CD14-positive monocyte (primary cell): ENCODE measurements at regions not wholly inside any gene's neighbourhood (a gene's known extent, or its start where the extent isn't known, plus 50 kb on each side); places are given as distances from the start of the nearest gene placed in this dataset.

Experiments
- DNase-seq, 3 donors: peaks; one replicate each; pipeline ENCODE4 v3.0.0-alpha.2; 2011 to 2022
- H2AFZ ChIP-seq: 2 replicates; pipeline ENCODE4 v1.6.0; 2012; ENCODE audit warnings: mild to moderate bottlenecking, low read depth, low read length, inconsistent platforms; ENCODE audit not compliant: insufficient read depth, poor library complexity, severe bottlenecking
- H3K27ac ChIP-seq, 2 donors: 1 replicate in 1 of 2; 2 replicates in 1 of 2; pipeline ENCODE4 v1.5.1; 2012 to 2013; ENCODE audit warnings: low read length in 2 of 2, control low read depth in 1 of 2, inconsistent platforms in 1 of 2, low read depth in 1 of 2, mild to moderate bottlenecking in 1 of 2
- H3K27me3 ChIP-seq, 2 donors: one replicate each; pipeline versions ENCODE4 v1.6.0 to v1.6.1; 2011 to 2013; ENCODE audit warnings: low read length in 2 of 2; ENCODE audit not compliant: control insufficient read depth in 2 of 2, insufficient read depth in 2 of 2
- H3K36me3 ChIP-seq, 2 donors: replicated peaks in 1 of 2; 1 replicate in 1 of 2; 2 replicates in 1 of 2; pipeline versions ENCODE4 v1.5.1 to v1.6.1; 2012 to 2013; ENCODE audit warnings: low read length in 2 of 2, control low read depth in 1 of 2, inconsistent platforms in 1 of 2, mild to moderate bottlenecking in 1 of 2; ENCODE audit not compliant: insufficient read depth in 2 of 2, control insufficient read depth in 1 of 2
- H3K4me1 ChIP-seq, 2 donors: 1 replicate in 1 of 2; 2 replicates in 1 of 2; pipeline versions ENCODE4 v1.5.1 to v1.6.1; 2012 to 2013; ENCODE audit warnings: low read length in 2 of 2, control low read depth in 1 of 2, inconsistent platforms in 1 of 2, mild to moderate bottlenecking in 1 of 2, moderate library complexity in 1 of 2; ENCODE audit not compliant: insufficient read depth in 2 of 2, control insufficient read depth in 1 of 2
- H3K4me2 ChIP-seq: replicated peaks from 2 replicates; pipeline ENCODE3; 2012; ENCODE audit warnings: low read length, moderate library complexity, mild to moderate bottlenecking; ENCODE audit not compliant: poor library complexity, severe bottlenecking; ENCODE audit errors: extremely low read depth
- H3K4me3 ChIP-seq, 3 experiments: fragments of 200-600 bp in 1 of 3; sonication (generic) in 1 of 3; replicated peaks in 1 of 3; 1 replicate in 2 of 3; 2 replicates in 1 of 3; pipeline ENCODE4 v1.5.1; 2011 to 2013; ENCODE audit warnings: low read length in 3 of 3, mild to moderate bottlenecking in 3 of 3, control low read depth in 2 of 3, low read depth in 2 of 3, inconsistent platforms in 1 of 3, moderate library complexity in 1 of 3
- H3K79me2 ChIP-seq: 2 replicates; pipeline ENCODE4 v1.6.0; 2012; ENCODE audit warnings: mild to moderate bottlenecking, control low read depth, inconsistent platforms, low read length, moderate library complexity; ENCODE audit not compliant: insufficient read depth
- H3K9ac ChIP-seq: 2 replicates; pipeline ENCODE4 v1.6.0; 2017; ENCODE audit warnings: low read length, mild to moderate bottlenecking; ENCODE audit not compliant: insufficient read depth, poor library complexity, severe bottlenecking
- H3K9me3 ChIP-seq, 2 donors: replicated peaks in 1 of 2; 1 replicate in 1 of 2; 2 replicates in 1 of 2; pipeline versions ENCODE4 v1.5.1 to v1.6.1; 2012 to 2013; ENCODE audit warnings: low read length in 2 of 2, control low read depth in 1 of 2; ENCODE audit not compliant: control insufficient read depth in 1 of 2, insufficient read depth in 1 of 2
- H4K20me1 ChIP-seq: 2 replicates; pipeline ENCODE4 v1.6.0; 2012; ENCODE audit warnings: mild to moderate bottlenecking, low read length, control low read depth, moderate library complexity; ENCODE audit not compliant: insufficient read depth
- H3K27ac Mint-ChIP-seq, 7 donors: one replicate each; pipeline ENCODE4 v1.8.0; 2020; ENCODE audit warnings: mild to moderate bottlenecking in 7 of 7, mixed read lengths in 7 of 7, moderate library complexity in 6 of 7, inconsistent platforms in 2 of 7
- H3K27me3 Mint-ChIP-seq, 3 donors: one replicate each; pipeline ENCODE4 v1.8.0; 2021 to 2022; ENCODE audit warnings: low read depth in 3 of 3, mild to moderate bottlenecking in 3 of 3, mixed read lengths in 3 of 3, moderate library complexity in 3 of 3, inconsistent platforms in 1 of 3
- H3K36me3 Mint-ChIP-seq, 2 donors: one replicate each; pipeline ENCODE4 v1.8.0; 2020; ENCODE audit warnings: mixed read lengths in 2 of 2, inconsistent platforms in 1 of 2, mild to moderate bottlenecking in 1 of 2
- H3K4me1 Mint-ChIP-seq: one replicate; pipeline ENCODE4 v1.8.0; 2020; ENCODE audit warnings: mild to moderate bottlenecking, mixed read lengths
- H3K4me3 Mint-ChIP-seq, 2 donors: one replicate each; pipeline ENCODE4 v1.8.0; 2020; ENCODE audit warnings: mild to moderate bottlenecking in 2 of 2, mixed read lengths in 2 of 2, moderate library complexity in 1 of 2
- H3K9me3 Mint-ChIP-seq, 7 donors: one replicate each; pipeline ENCODE4 v1.8.0; 2020 to 2022; ENCODE audit warnings: mixed read lengths in 7 of 7, mild to moderate bottlenecking in 6 of 7, moderate library complexity in 6 of 7, inconsistent platforms in 2 of 7
- CTCF ChIP-seq: fragments of 200-600 bp; IDR thresholded peaks from one replicate; pipeline ENCODE4 v1.8.0; 2022; ENCODE audit warnings: antibody characterized with exemption, mild to moderate bottlenecking
- WGBS: methylation state at CpG from one replicate; pipeline ENCODE4 v1.1.5; 2013; ENCODE audit warnings: missing lambda C conversion rate; ENCODE audit not compliant: insufficient coverage; 5-methylcytosine and 5-hydroxymethylcytosine counted together
- intact Hi-C, 2 donors: fragments of 100-400 bp; cut with micrococcal nuclease; formaldehyde crosslinking; loops; one replicate each; pipeline versions ENCODE4 v1.15.0 to v1.15.1; 2023

DNA sequence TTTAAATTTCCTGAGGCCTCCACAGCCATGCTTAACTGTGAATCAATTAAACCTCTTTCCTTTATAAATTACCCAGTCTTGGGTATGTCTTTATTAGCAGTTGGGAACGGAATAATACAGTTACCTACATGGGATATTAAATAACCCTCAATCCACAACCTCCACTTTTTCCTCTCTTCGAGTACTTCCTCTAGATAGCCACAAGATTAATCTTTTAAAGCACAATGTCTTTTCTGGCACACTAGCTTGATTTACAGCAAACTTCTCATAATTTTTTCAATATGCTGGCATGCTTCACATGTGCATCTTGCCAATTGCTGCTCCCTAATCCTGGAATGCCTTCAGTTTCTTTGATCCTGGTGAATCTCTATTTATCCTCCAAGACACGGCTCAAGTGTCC lies 92.2 kb downstream of the P2RY1 start:
- Histone ChIP-seq H3K27ac (no peak overlapping the region), H3K4me2 (no peak overlapping the region), H3K27me3 (no peaks in the 10 kb centered on the region), H4K20me1 (no peaks in the 10 kb centered on the region), H3K36me3 (no peaks in the 10 kb centered on the region), H2AFZ (no peak overlapping the region), H3K9ac (no peak overlapping the region), H3K4me3 (no peak overlapping the region), H3K79me2 (no peaks in the 10 kb centered on the region), H3K4me1 (no peaks in the 10 kb centered on the region), H3K9me3 (no peaks in the 10 kb centered on the region)
- no peak overlapping the region for H3K27ac Mint-ChIP-seq
- H3K9me3 Mint-ChIP-seq = no peaks in the 10 kb centered on the region
- no peaks in the 10 kb centered on the region for H3K36me3 Mint-ChIP-seq
- no peak for DNase-seq
- 0% methylated on average over 1 of the region's 3 CpGs for WGBS
- no peaks in the 10 kb centered on the region for H3K4me1 Mint-ChIP-seq
- no peak for TF ChIP-seq CTCF
- intact Hi-C loops = no loop called here
- H3K4me3 Mint-ChIP-seq = no peak overlapping the region
- peaks cover 0 to 6% (median 2%) of the 10 kb centered on the region in 3 donors for H3K27me3 Mint-ChIP-seq

DNA sequence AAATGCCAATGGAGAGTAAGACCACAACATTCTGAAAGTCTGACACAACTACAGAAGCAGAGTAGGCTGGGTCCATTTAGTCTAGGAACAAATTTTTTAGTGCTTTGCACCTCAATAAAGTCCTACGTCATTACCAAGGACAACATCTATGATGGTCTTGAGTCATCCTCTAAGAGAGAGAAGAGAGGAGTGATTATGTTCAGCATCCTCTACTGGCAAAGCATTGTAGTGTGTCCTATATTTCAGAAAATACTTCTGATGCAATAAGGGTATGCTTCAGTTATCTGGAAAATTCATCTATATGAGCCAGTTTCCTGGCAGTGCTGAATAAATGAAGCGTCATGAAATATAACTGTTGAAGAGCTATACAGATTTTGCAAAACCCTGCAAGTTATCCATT lies 95.6 kb downstream of the P2RY1 start:
- no peak for TF ChIP-seq CTCF

More for the DNA sequence above, 95.6 kb downstream of the P2RY1 start:
- no peak overlapping the region for H3K27ac ChIP-seq
- no peaks in the 10 kb centered on the region for H3K79me2 ChIP-seq
- H2AFZ ChIP-seq = no peak overlapping the region
- no peaks in the 10 kb centered on the region for H4K20me1 ChIP-seq
- no peaks in the 10 kb centered on the region for H3K36me3 ChIP-seq
- Mint-ChIP-seq H3K4me3 (no peak overlapping the region), H3K9me3 (no peaks in the 10 kb centered on the region), H3K4me1 (no peaks in the 10 kb centered on the region), H3K27me3 (peaks cover 0 to 8% (median 3%) of the 10 kb centered on the region in 3 donors), H3K36me3 (no peaks in the 10 kb centered on the region), H3K27ac (no peak overlapping the region)
- no peaks in the 10 kb centered on the region for H3K4me1 ChIP-seq
- H3K4me2 ChIP-seq = no peak overlapping the region
- intact Hi-C loops = no loop called here
- H3K27me3 ChIP-seq = no peaks in the 10 kb centered on the region
- no peak for DNase-seq
- WGBS = no CpG with 5 or more reads among the region's 2 CpGs
- no peak overlapping the region for H3K9ac ChIP-seq
- H3K9me3 ChIP-seq = no peaks in the 10 kb centered on the region
- H3K4me3 ChIP-seq = no peak overlapping the region
